C4-2B (cell line): ENCODE measurements at regions not wholly inside any gene's neighbourhood (a gene's known extent, or its start where the extent isn't known, plus 50 kb on each side); places are given as distances from the start of the nearest gene placed in this dataset.
"Not testable (repeated sequence)": the region's sequence is repeated elsewhere in the genome, so short reads cannot be mapped to it uniquely, and the experiment has no call there.

Experiments
- H3K27ac ChIP-seq: fragments of 450-650 bp; 2 replicates; pipeline ENCODE4 v1.5.1; 2017
- CTCF ChIP-seq: fragments of 450-650 bp; conservative IDR thresholded peaks from 2 replicates; pipeline ENCODE4 v1.5.1; 2017; ENCODE audit warnings: mild to moderate bottlenecking
- ZFX ChIP-seq: fragments of 450-650 bp; IDR thresholded peaks from 2 replicates; pipeline ENCODE4 v1.6.1; 2017

GRCh38 chr9:90073186-90073945 lies 468.6 kb downstream of the GADD45G start:
- TF ChIP-seq ZFX, result no peak
- no peak for TF ChIP-seq CTCF

DNA sequence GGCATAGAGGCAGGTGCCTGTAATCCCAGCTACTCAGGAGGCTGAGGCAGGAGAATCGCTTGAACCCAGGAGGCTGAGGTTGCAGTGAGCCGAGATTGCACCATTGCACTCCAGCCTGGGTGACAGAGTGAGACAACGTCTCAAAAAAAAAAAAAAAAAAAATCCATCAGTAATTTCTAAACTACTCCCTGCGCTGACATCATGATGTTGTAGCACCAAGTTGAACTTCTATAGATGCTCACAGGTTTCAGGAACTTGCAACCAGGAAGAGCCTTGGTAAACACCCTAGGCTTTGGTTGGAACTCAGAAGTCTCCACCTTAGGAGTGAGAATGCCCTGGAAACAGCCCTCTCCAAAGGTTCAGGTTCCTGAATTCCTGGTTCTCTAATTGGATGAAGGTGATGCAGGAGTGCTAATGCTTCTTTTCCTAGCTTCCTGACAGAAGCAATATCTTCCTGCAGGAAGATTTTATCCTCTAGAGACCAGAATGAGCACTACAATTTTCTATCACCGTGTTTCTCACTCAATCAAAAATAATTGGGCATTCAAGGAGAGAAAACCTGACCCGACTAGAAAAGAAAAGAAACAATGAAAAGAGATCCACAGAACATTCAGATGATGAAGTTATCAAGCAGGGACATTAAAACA lies 469.6 kb downstream of the GADD45G start:
- no peak for TF ChIP-seq ZFX
- no peak; the same call in 1 of the 2 replicates for TF ChIP-seq CTCF
- no peak overlapping the region for H3K27ac ChIP-seq

More at GRCh38 chr9:90073186-90073945, 468.6 kb downstream of the GADD45G start:
- H3K27ac ChIP-seq, result no peak overlapping the region

- H3K27ac ChIP-seq, result not testable (repeated sequence)
Measured at GRCh38 chr9:90077598-90077997, 472.8 kb downstream of the GADD45G start.

GRCh38 chr9:90078988-90079421 lies 474.2 kb downstream of the GADD45G start:
- TF ChIP-seq ZFX, result no peak
- no peak for TF ChIP-seq CTCF
- no peak overlapping the region for H3K27ac ChIP-seq

GRCh38 chr9:90085633-90086032 lies 480.8 kb downstream of the GADD45G start:
- TF ChIP-seq CTCF (no peak), ZFX (no peak)
- H3K27ac ChIP-seq, result no peak overlapping the region

- no peak overlapping the region for H3K27ac ChIP-seq
- TF ChIP-seq CTCF, result no peak
- TF ChIP-seq ZFX, result no peak
Measured at GRCh38 chr9:90086101-90086511, 481.3 kb downstream of the GADD45G start.

DNA sequence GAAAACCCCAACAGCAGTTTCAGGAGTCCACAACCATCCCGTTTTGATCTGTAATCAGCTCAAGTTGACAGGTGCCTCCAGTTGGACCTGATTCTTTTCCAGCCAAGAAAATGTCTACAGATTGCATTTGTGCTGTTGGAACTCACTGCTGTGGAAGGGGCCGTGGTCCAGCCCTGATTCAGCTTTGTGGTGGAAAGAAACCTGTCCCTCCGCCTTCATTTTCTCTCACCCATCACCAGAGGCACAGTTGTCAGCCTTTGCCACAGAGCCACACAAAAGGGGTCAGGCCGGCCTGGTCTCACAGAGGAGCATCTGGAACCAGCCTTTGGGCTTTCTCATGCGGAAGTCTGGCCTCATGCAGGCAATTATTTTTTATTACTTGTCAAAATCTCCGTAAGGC lies 483.6 kb downstream of the GADD45G start:
- TF ChIP-seq CTCF, result no peak
- TF ChIP-seq ZFX, result no peak
- H3K27ac ChIP-seq, result no peak overlapping the region

DNA sequence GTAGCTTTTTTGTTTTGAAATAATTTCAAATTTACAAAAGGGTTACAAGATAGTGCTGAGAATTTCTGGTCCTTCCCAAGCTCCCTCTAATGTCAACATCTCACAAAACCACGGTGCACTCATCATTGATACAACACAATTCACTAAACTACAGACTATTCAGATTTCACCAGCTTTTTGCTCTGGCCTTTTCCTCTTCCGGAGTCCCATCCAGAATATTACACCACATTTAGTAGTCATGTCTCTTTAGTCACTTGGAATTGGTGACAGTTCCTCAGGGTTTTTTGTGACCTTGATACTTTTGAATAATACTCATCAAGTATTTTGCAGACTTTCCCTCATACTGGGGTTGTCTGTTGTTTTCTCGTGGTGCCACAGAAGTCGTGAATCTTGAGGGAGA lies 484.0 kb downstream of the GADD45G start:
- no peak overlapping the region for H3K27ac ChIP-seq
- TF ChIP-seq ZFX, result no peak
- TF ChIP-seq CTCF, result no peak
